HL-60 (cell line): ENCODE measurements at regions not wholly inside any gene's neighbourhood (a gene's known extent, or its start where the extent isn't known, plus 50 kb on each side); places are given as distances from the start of the nearest gene placed in this dataset.

ENCODE experiments used
- TF ChIP-seq, protein P1 (sequence below): IDR thresholded peaks from one replicate; pipeline ENCODE4 v1.5.1; 2011; ENCODE audit warnings: low read length, control low read depth, inconsistent platforms; ENCODE audit not compliant: insufficient read depth
- TF ChIP-seq, protein P2 (sequence below): IDR thresholded peaks from 2 replicates; pipeline ENCODE4 v1.6.1; 2012; ENCODE audit warnings: low read depth; ENCODE audit not compliant: insufficient replicate concordance

DNA sequence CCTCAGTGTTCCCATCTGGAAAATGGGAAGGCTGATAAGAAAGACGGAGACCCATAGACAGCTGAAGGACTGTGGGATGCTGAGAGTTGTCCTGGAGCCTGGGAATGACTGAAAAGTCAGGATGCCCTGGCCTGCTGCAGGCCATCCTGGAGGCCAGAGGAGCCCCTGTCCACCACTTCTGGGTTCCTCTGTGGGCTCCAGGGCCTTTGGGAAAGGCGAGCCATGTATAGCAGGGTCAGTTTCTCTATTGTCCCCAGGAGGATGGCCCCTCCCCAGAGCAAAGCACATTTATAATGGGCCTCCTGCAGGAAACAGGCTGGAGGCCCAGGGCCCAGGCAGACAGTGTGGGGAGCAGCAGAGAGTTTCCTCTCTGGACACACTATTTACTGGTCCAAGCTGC is 471.4 kb upstream of the MGMT start:
- TF ChIP-seq, protein P1, sequence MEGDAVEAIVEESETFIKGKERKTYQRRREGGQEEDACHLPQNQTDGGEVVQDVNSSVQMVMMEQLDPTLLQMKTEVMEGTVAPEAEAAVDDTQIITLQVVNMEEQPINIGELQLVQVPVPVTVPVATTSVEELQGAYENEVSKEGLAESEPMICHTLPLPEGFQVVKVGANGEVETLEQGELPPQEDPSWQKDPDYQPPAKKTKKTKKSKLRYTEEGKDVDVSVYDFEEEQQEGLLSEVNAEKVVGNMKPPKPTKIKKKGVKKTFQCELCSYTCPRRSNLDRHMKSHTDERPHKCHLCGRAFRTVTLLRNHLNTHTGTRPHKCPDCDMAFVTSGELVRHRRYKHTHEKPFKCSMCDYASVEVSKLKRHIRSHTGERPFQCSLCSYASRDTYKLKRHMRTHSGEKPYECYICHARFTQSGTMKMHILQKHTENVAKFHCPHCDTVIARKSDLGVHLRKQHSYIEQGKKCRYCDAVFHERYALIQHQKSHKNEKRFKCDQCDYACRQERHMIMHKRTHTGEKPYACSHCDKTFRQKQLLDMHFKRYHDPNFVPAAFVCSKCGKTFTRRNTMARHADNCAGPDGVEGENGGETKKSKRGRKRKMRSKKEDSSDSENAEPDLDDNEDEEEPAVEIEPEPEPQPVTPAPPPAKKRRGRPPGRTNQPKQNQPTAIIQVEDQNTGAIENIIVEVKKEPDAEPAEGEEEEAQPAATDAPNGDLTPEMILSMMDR: no peak
- TF ChIP-seq, protein P2, sequence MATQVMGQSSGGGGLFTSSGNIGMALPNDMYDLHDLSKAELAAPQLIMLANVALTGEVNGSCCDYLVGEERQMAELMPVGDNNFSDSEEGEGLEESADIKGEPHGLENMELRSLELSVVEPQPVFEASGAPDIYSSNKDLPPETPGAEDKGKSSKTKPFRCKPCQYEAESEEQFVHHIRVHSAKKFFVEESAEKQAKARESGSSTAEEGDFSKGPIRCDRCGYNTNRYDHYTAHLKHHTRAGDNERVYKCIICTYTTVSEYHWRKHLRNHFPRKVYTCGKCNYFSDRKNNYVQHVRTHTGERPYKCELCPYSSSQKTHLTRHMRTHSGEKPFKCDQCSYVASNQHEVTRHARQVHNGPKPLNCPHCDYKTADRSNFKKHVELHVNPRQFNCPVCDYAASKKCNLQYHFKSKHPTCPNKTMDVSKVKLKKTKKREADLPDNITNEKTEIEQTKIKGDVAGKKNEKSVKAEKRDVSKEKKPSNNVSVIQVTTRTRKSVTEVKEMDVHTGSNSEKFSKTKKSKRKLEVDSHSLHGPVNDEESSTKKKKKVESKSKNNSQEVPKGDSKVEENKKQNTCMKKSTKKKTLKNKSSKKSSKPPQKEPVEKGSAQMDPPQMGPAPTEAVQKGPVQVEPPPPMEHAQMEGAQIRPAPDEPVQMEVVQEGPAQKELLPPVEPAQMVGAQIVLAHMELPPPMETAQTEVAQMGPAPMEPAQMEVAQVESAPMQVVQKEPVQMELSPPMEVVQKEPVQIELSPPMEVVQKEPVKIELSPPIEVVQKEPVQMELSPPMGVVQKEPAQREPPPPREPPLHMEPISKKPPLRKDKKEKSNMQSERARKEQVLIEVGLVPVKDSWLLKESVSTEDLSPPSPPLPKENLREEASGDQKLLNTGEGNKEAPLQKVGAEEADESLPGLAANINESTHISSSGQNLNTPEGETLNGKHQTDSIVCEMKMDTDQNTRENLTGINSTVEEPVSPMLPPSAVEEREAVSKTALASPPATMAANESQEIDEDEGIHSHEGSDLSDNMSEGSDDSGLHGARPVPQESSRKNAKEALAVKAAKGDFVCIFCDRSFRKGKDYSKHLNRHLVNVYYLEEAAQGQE: no peak
